H9 (cell line): ENCODE measurements at regions not wholly inside any gene's neighbourhood (a gene's known extent, or its start where the extent isn't known, plus 50 kb on each side); places are given as distances from the start of the nearest gene placed in this dataset.

Experiments used
- DNase-seq: peaks from one replicate; pipeline ENCODE4 v3.0.0-alpha.2; 2017
- H2AFZ ChIP-seq: one replicate; pipeline ENCODE4 v1.6.1; 2013; ENCODE audit warnings: mild to moderate bottlenecking, low read length, control low read depth, moderate library complexity
- H2AK5ac ChIP-seq: 2 replicates; pipeline ENCODE4 v1.6.1; 2013; ENCODE audit warnings: low read length, control low read depth, mixed read lengths; ENCODE audit not compliant: insufficient read length
- H2BK120ac ChIP-seq: one replicate; pipeline ENCODE4 v1.6.1; 2013; ENCODE audit warnings: low read depth, mild to moderate bottlenecking, low read length, control low read depth, inconsistent platforms; ENCODE audit not compliant: poor library complexity, severe bottlenecking
- H2BK12ac ChIP-seq: 2 replicates; pipeline ENCODE4 v1.6.1; 2013; ENCODE audit warnings: low read length, control low read depth, mixed read lengths, low read depth; ENCODE audit not compliant: insufficient read length
- H2BK15ac ChIP-seq: 2 replicates; pipeline ENCODE4 v1.6.1; 2013; ENCODE audit warnings: low read depth, low read length, control low read depth
- H2BK20ac ChIP-seq: one replicate; pipeline ENCODE4 v1.6.1; 2013; ENCODE audit warnings: low read depth, mild to moderate bottlenecking, low read length, control low read depth, inconsistent platforms; ENCODE audit not compliant: poor library complexity, severe bottlenecking
- H2BK5ac ChIP-seq: 2 replicates; pipeline ENCODE4 v1.6.1; 2013; ENCODE audit warnings: low read length, control low read depth, mixed read lengths; ENCODE audit not compliant: insufficient read length
- H3K14ac ChIP-seq: 2 replicates; pipeline ENCODE4 v1.6.1; 2013; ENCODE audit warnings: low read length, control low read depth; ENCODE audit not compliant: insufficient read depth
- H3K18ac ChIP-seq: 2 replicates; pipeline ENCODE4 v1.6.1; 2013; ENCODE audit warnings: low read depth, mild to moderate bottlenecking, mixed read lengths, low read length, control low read depth; ENCODE audit not compliant: insufficient read length
- H3K23ac ChIP-seq: 2 replicates; pipeline ENCODE4 v1.6.1; 2013; ENCODE audit warnings: low read length, control low read depth, mixed read lengths, low read depth; ENCODE audit not compliant: insufficient read length
- H3K23me2 ChIP-seq: 2 replicates; pipeline ENCODE4 v1.6.1; 2013; ENCODE audit warnings: low read depth, mild to moderate bottlenecking, mixed read lengths, low read length, control low read depth; ENCODE audit not compliant: insufficient read length, poor library complexity, severe bottlenecking
- H3K27ac ChIP-seq: 2 replicates; pipeline ENCODE4 v1.5.1; 2013; ENCODE audit warnings: low read length, control low read depth, mixed read lengths, low read depth; ENCODE audit not compliant: insufficient read length
- H3K27me3 ChIP-seq: 2 replicates; pipeline ENCODE4 v1.6.1; 2013; ENCODE audit warnings: low read length, control low read depth, inconsistent platforms; ENCODE audit not compliant: insufficient read depth
- H3K4ac ChIP-seq: 2 replicates; pipeline ENCODE4 v1.6.1; 2013; ENCODE audit warnings: low read depth, mild to moderate bottlenecking, control low read depth, inconsistent platforms, low read length, moderate library complexity
- H3K4me1 ChIP-seq: 2 replicates; pipeline ENCODE4 v1.6.1; 2013; ENCODE audit warnings: low read length, control low read depth, inconsistent platforms; ENCODE audit not compliant: insufficient read depth
- H3K4me2 ChIP-seq: 2 replicates; pipeline ENCODE4 v1.6.1; 2013; ENCODE audit warnings: low read length, control low read depth, mixed read lengths; ENCODE audit not compliant: insufficient read length, insufficient read depth
- H3K56ac ChIP-seq: 2 replicates; pipeline ENCODE4 v1.6.1; 2013; ENCODE audit warnings: low read depth, mild to moderate bottlenecking, mixed read lengths, low read length, control low read depth; ENCODE audit not compliant: insufficient read length
- H3K79me1 ChIP-seq: 2 replicates; pipeline ENCODE4 v1.6.1; 2013; ENCODE audit warnings: low read depth, mild to moderate bottlenecking, moderate library complexity, low read length, control low read depth, inconsistent platforms; ENCODE audit not compliant: insufficient read depth, poor library complexity, severe bottlenecking
- H3K79me2 ChIP-seq: 2 replicates; pipeline ENCODE4 v1.6.1; 2013; ENCODE audit warnings: low read length, control low read depth, inconsistent platforms; ENCODE audit not compliant: insufficient read depth
- H3K9ac ChIP-seq: 2 replicates; pipeline ENCODE4 v1.6.1; 2013; ENCODE audit warnings: low read length, control low read depth, mixed read lengths; ENCODE audit not compliant: insufficient read length; ENCODE audit errors: extremely low read depth
- H3K9me3 ChIP-seq: one replicate; pipeline ENCODE4 v1.6.1; 2013; ENCODE audit warnings: low read depth, low read length, inconsistent platforms; ENCODE audit not compliant: control insufficient read depth
- H3T11ph ChIP-seq: one replicate; pipeline ENCODE4 v1.6.1; 2013; ENCODE audit warnings: mild to moderate bottlenecking, low read length, control low read depth, inconsistent platforms
- H4K20me1 ChIP-seq: one replicate; pipeline ENCODE4 v1.6.1; 2013; ENCODE audit not compliant: control insufficient read depth, insufficient read length, insufficient read depth
- H4K5ac ChIP-seq: 2 replicates; pipeline ENCODE4 v1.6.1; 2013; ENCODE audit warnings: low read depth, mild to moderate bottlenecking, mixed read lengths, low read length, control low read depth; ENCODE audit not compliant: insufficient read length
- H4K8ac ChIP-seq: replicated peaks from 2 replicates; pipeline ENCODE4 v1.6.1; 2013; ENCODE audit warnings: low read length, control low read depth, mixed read lengths, low read depth; ENCODE audit not compliant: insufficient read length
- H4K91ac ChIP-seq: 2 replicates; pipeline ENCODE4 v1.6.1; 2013; ENCODE audit warnings: low read depth, mild to moderate bottlenecking, moderate library complexity, mixed read lengths, low read length, control low read depth; ENCODE audit not compliant: insufficient read length
- H3K27ac Mint-ChIP-seq, 3 experiments: 2 replicates in 2 of 3; 3 replicates in 1 of 3; pipeline ENCODE4 v1.8.0; 2020 to 2021; ENCODE audit warnings: mixed read lengths in 3 of 3, mild to moderate bottlenecking in 1 of 3, moderate library complexity in 1 of 3
- H3K27me3 Mint-ChIP-seq: 2 replicates; pipeline ENCODE4 v1.8.0; 2021; ENCODE audit warnings: low read depth, mild to moderate bottlenecking, moderate library complexity, mixed read lengths
- H3K36me3 Mint-ChIP-seq, 3 experiments: 2 replicates in 2 of 3; 3 replicates in 1 of 3; pipeline ENCODE4 v1.8.0; 2020 to 2021; ENCODE audit warnings: low read depth in 3 of 3, mixed read lengths in 3 of 3; ENCODE audit not compliant: insufficient read depth in 1 of 3
- H3K4me1 Mint-ChIP-seq, 2 experiments: 2 replicates each; pipeline ENCODE4 v1.8.0; 2020; ENCODE audit warnings: mixed read lengths in 2 of 2
- H3K4me3 Mint-ChIP-seq, 2 experiments: 2 replicates in 1 of 2; 3 replicates in 1 of 2; pipeline ENCODE4 v1.8.0; 2020 to 2021; ENCODE audit warnings: mild to moderate bottlenecking in 2 of 2, mixed read lengths in 2 of 2, moderate library complexity in 1 of 2
- H3K9me3 Mint-ChIP-seq, 2 experiments: 2 replicates in 1 of 2; 3 replicates in 1 of 2; pipeline ENCODE4 v1.8.0; 2020; ENCODE audit warnings: mild to moderate bottlenecking in 2 of 2, mixed read lengths in 2 of 2, moderate library complexity in 1 of 2
- CTCF ChIP-seq: fragments of 200-600 bp; sonication (generic); conservative IDR thresholded peaks from 3 replicates; pipeline ENCODE4 v1.8.0; 2021; ENCODE audit warnings: antibody characterized with exemption, mild to moderate bottlenecking
- WGBS: extraction: QIAGEN DNeasy Blood & Tissue Kit; methylation state at CpG from one replicate; pipeline ENCODE4 v1.1.7; 2013; ENCODE audit warnings: missing lambda C conversion rate, low lambda C conversion rate, mixed read lengths; ENCODE audit not compliant: insufficient read length; ENCODE audit errors: extremely low coverage; 5-methylcytosine and 5-hydroxymethylcytosine counted together

DNA sequence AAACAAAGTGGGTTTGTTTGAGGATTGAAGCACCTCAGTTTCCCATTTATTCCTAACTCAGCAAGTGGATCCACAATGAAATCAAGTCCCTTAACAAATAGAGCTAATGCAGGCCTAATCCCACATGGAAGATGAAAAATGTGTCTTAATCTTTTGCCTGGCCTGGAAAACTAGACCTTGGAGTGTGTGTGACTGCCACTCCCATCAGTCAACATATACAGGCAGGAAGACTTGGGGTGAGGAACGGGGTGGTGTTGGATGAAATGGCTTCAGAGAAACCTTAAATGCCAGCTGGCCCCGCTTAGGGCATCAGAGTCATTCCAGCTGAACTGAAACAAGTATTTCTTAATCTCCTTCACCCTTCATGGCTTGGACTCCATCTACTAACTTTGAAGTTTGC lies 269.5 kb downstream of the MAF start:
- Histone ChIP-seq H4K20me1 (no peaks in the 10 kb centered on the region), H2BK120ac (no peak overlapping the region), H3T11ph (no peak overlapping the region), H4K91ac (no peak overlapping the region), H3K4me1 (peaks cover 12% of the 10 kb centered on the region), H3K14ac (no peak overlapping the region), H3K9ac (no peak overlapping the region), H3K4ac (no peak overlapping the region), H2BK20ac (no peak overlapping the region), H3K4me2 (no peak overlapping the region), H4K5ac (no peak overlapping the region), H3K9me3 (no peaks in the 10 kb centered on the region), H2BK15ac (no peak overlapping the region), H3K23me2 (no peaks in the 10 kb centered on the region), H3K79me2 (no peaks in the 10 kb centered on the region), H4K8ac (no peak overlapping the region), H2BK12ac (no peak overlapping the region), H3K27ac (no peak overlapping the region), H3K27me3 (no peaks in the 10 kb centered on the region), H3K79me1 (no peaks in the 10 kb centered on the region), H3K56ac (no peak overlapping the region), H2AFZ (no peak overlapping the region), H2AK5ac (no peak overlapping the region), H2BK5ac (no peak overlapping the region), H3K18ac (no peak overlapping the region), H3K23ac (no peak overlapping the region)
- peaks cover 39 to 42% of the 10 kb centered on the region in 2 experiments for H3K4me1 Mint-ChIP-seq
- DNase-seq: no peak
- WGBS: no CpG with 5 or more reads among the region's 2 CpGs
- no peaks in the 10 kb centered on the region for H3K9me3 Mint-ChIP-seq
- H3K4me3 Mint-ChIP-seq: no peak overlapping the region
- no peaks in the 10 kb centered on the region; the same call in none of the 2 replicates for H3K27me3 Mint-ChIP-seq
- TF ChIP-seq CTCF: no peak
- no peaks in the 10 kb centered on the region for H3K36me3 Mint-ChIP-seq
- H3K27ac Mint-ChIP-seq: no peak overlapping the region
